Body of pancreas (tissue), 4 donors: ENCODE measurements at regions not wholly inside any gene's neighbourhood (a gene's known extent, or its start where the extent isn't known, plus 50 kb on each side); places are given as distances from the start of the nearest gene placed in this dataset.

Source experiments
- CTCF ChIP-seq, 7 experiments: fragments of 450-650 bp in 4 of 7; fragments of 200-600 bp in 3 of 7; sonication (generic) in 3 of 7; IDR thresholded peaks; one replicate each; pipeline ENCODE4 v1.5.1; 2016 to 2019; ENCODE audit warnings: antibody characterized with exemption in 7 of 7
- POLR2A ChIP-seq, 3 donors: fragments of 450-650 bp; IDR thresholded peaks; one replicate each; pipeline ENCODE4 v1.6.1; 2016; ENCODE audit warnings: antibody characterized with exemption in 3 of 3, mild to moderate bottlenecking in 2 of 3

- TF ChIP-seq CTCF (IDR thresholded peaks at IDR 0.05) (no peak), POLR2A (IDR thresholded peaks at IDR 0.05) (no peak)
These were observed 102.0 kb upstream of the PRLR start for GRCh38 chr5:35331956-35332950.
